Endothelial cell of umbilical vein (primary cell): ENCODE measurements at regions not wholly inside any gene's neighbourhood (a gene's known extent, or its start where the extent isn't known, plus 50 kb on each side); places are given as distances from the start of the nearest gene placed in this dataset.

Experiments used
- BruUV-seq: library from RNA; stranded (reverse); fragments of 400-500 nt; replicated peaks from 2 replicates; lab custom pipeline; 2021; lab: Mats Ljungman, UMichigan
- CTCF ChIA-PET: fragments of 300-600, 350-600 bp; sonication (Branson Sonifier 250); formaldehyde crosslinking; loops from one replicate; lab custom pipeline; 2021; ENCODE audit warnings: antibody characterized with exemption, inconsistent platforms; lab: Charles Lee
- POLR2A ChIA-PET: fragments of 300-600, 350-600 bp; sonication (Branson Sonifier 250); formaldehyde crosslinking; loops from one replicate; lab custom pipeline; 2021; ENCODE audit warnings: antibody characterized with exemption, inconsistent platforms; lab: Charles Lee
- DNase-seq: peaks from one replicate; pipeline ENCODE4 v3.0.0-alpha.2; 2011; ENCODE audit warnings: low read depth, low spot score
- FAIRE-seq: peaks from 2 replicates; lab custom pipeline; 2011; peaks lifted over from hg19 to GRCh38; lab: Jason Lieb, UNC
- H2AFZ ChIP-seq: 2 replicates; pipeline ENCODE4 v1.6.0; 2012; ENCODE audit warnings: low read depth, low read length, control low read depth, inconsistent platforms
- H3K27ac ChIP-seq: 2 replicates; pipeline ENCODE4 v1.5.1; 2011; ENCODE audit warnings: low read depth, mild to moderate bottlenecking, control low read depth, low read length, moderate library complexity; ENCODE audit not compliant: insufficient read depth
- H3K27me3 ChIP-seq, 2 experiments: 2 replicates each; pipeline versions ENCODE4 v1.6.0 to v1.6.1; 2011; ENCODE audit warnings: low read length in 2 of 2, mixed read lengths in 1 of 2; ENCODE audit not compliant: control insufficient read depth in 2 of 2, insufficient read depth in 2 of 2
- H3K36me3 ChIP-seq, 2 experiments: 2 replicates in 1 of 2; 3 replicates in 1 of 2; pipeline ENCODE4 v1.5.1; 2011; ENCODE audit warnings: low read length in 2 of 2, mild to moderate bottlenecking in 1 of 2, moderate library complexity in 1 of 2; ENCODE audit not compliant: control insufficient read depth in 2 of 2, insufficient read depth in 2 of 2; ENCODE audit errors: extremely low read depth in 1 of 2
- H3K4me1 ChIP-seq: 3 replicates; pipeline ENCODE4 v1.5.1; 2011; ENCODE audit warnings: mild to moderate bottlenecking, low read length; ENCODE audit not compliant: control insufficient read depth, insufficient read depth; ENCODE audit errors: extremely low read depth
- H3K4me2 ChIP-seq: 2 replicates; pipeline ENCODE4 v1.6.1; 2011; ENCODE audit warnings: low read length, control low read depth, mixed read lengths; ENCODE audit not compliant: insufficient read depth
- H3K4me3 ChIP-seq, 3 experiments: fragments of 200-600 bp in 1 of 3; sonication (generic), shearing (Covaris generic) in 1 of 3; replicated peaks in 1 of 3; 2 replicates each; pipeline ENCODE4 v1.5.1; 2011 to 2016; ENCODE audit warnings: control low read depth in 3 of 3, low read length in 3 of 3, mild to moderate bottlenecking in 2 of 3, inconsistent platforms in 1 of 3, low read depth in 1 of 3, moderate library complexity in 1 of 3; ENCODE audit not compliant: insufficient read depth in 1 of 3
- H3K79me2 ChIP-seq: 2 replicates; pipeline ENCODE4 v1.6.0; 2012; ENCODE audit warnings: low read length, inconsistent platforms; ENCODE audit not compliant: control insufficient read depth, insufficient read depth
- H3K9ac ChIP-seq: replicated peaks from 2 replicates; pipeline ENCODE3; 2011; ENCODE audit warnings: low read length, control low read depth; ENCODE audit not compliant: insufficient read depth; ENCODE audit errors: extremely low read depth
- H3K9me1 ChIP-seq: replicated peaks from 3 replicates; pipeline ENCODE4 v1.6.0; 2011; ENCODE audit warnings: mild to moderate bottlenecking, low read length; ENCODE audit not compliant: control insufficient read depth, insufficient read depth; ENCODE audit errors: extremely low read depth
- H3K9me3 ChIP-seq: replicated peaks from 2 replicates; pipeline ENCODE4 v1.5.1; 2012; ENCODE audit warnings: low read length, inconsistent platforms; ENCODE audit not compliant: control insufficient read depth, insufficient read depth
- H4K20me1 ChIP-seq: replicated peaks from 2 replicates; pipeline ENCODE3; 2011; ENCODE audit warnings: mild to moderate bottlenecking, low read length; ENCODE audit not compliant: control insufficient read depth, insufficient read depth; ENCODE audit errors: extremely low read depth
- EZH2 ChIP-seq: IDR thresholded peaks from 2 replicates; pipeline ENCODE4 v1.6.1; 2012; ENCODE audit warnings: borderline replicate concordance, low read depth, mild to moderate bottlenecking, moderate library complexity, low read length, inconsistent platforms; ENCODE audit not compliant: severe bottlenecking
- FOS ChIP-seq: IDR thresholded peaks from 2 replicates; pipeline ENCODE4 v1.6.1; 2011; ENCODE audit warnings: mild to moderate bottlenecking, low read length, moderate library complexity, borderline replicate concordance; ENCODE audit not compliant: insufficient read depth
- GATA2 ChIP-seq: IDR thresholded peaks from 2 replicates; pipeline ENCODE4 v1.7.0; 2011; ENCODE audit warnings: low read depth, mild to moderate bottlenecking, moderate library complexity, mixed read lengths, low read length; ENCODE audit not compliant: insufficient read length, insufficient read depth
- JUN ChIP-seq: IDR thresholded peaks from 2 replicates; pipeline ENCODE4 v1.6.1; 2011; ENCODE audit warnings: borderline replicate concordance, low read depth; ENCODE audit not compliant: insufficient read length, insufficient read depth
- MYC ChIP-seq: IDR thresholded peaks from one replicate; pipeline ENCODE4 v1.6.1; 2011; ENCODE audit warnings: mild to moderate bottlenecking, low read depth, low read length
- POLR2A ChIP-seq: IDR thresholded peaks from 2 replicates; pipeline ENCODE4 v1.6.1; 2012; ENCODE audit warnings: low read depth, mild to moderate bottlenecking, control low read depth, low read length
- dilution Hi-C: fragments of 300-500 bp; cut with MboI; formaldehyde crosslinking; loops from one replicate; pipeline ENCODE4 v1.15.0; 2019; ENCODE audit warnings: low sequenced_read_pairs; ENCODE audit not compliant: extremely low pct_ligation_motif_present
- intact Hi-C: fragments of 100-400 bp; cut with micrococcal nuclease; formaldehyde crosslinking; loops from one replicate; pipeline ENCODE4 v1.10.0; 2022
- TF ChIP-seq, protein P1 (sequence below): IDR thresholded peaks from 2 replicates; pipeline ENCODE4 v1.6.1; 2011; ENCODE audit not compliant: insufficient read depth, insufficient read length

DNA sequence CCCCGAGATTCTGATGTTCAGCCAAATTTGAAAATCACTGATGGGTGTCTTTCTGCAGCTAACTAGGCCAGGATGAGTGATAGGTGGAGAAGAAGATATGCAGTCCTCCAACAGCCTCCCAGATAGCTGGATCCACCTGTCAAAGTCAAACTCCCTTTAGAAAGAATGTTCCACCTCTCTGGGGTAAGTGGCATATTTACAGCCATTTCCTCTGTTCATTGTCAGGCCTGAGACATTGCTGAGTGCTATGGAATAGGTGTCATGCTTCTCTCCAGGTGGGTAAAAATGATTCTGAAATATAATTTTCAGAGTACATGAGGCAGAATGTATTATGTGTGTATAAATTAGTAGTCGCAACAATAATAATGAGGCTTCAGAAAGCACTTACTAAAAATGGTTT lies 316.8 kb downstream of the TTLL7 start:
- H3K27ac ChIP-seq = no peak overlapping the region
- H3K4me3 ChIP-seq = no peak overlapping the region
- H3K9me1 ChIP-seq = no peaks in the 10 kb centered on the region
- intact Hi-C loops = no loop called here
- H2AFZ ChIP-seq = no peak overlapping the region
- H3K36me3 ChIP-seq = no peaks in the 10 kb centered on the region
- DNase-seq = no peak
- no peak for TF ChIP-seq POLR2A
- no peak for TF ChIP-seq GATA2
- TF ChIP-seq EZH2 = no peak
- no peak for TF ChIP-seq FOS
- ChIA-PET POLR2A (no interaction called here), CTCF (no interaction called here)
- no TSS peak for BruUV-seq
- H3K4me2 ChIP-seq = no peak overlapping the region
- H3K9me3 ChIP-seq = no peaks in the 10 kb centered on the region
- no peak overlapping the region for H3K9ac ChIP-seq
- dilution Hi-C loops = no loop called here
- FAIRE-seq = no peak
- H3K79me2 ChIP-seq = no peaks in the 10 kb centered on the region
- H3K4me1 ChIP-seq = no peaks in the 10 kb centered on the region
- no peaks in the 10 kb centered on the region for H3K27me3 ChIP-seq
- H4K20me1 ChIP-seq = no peaks in the 10 kb centered on the region

DNA sequence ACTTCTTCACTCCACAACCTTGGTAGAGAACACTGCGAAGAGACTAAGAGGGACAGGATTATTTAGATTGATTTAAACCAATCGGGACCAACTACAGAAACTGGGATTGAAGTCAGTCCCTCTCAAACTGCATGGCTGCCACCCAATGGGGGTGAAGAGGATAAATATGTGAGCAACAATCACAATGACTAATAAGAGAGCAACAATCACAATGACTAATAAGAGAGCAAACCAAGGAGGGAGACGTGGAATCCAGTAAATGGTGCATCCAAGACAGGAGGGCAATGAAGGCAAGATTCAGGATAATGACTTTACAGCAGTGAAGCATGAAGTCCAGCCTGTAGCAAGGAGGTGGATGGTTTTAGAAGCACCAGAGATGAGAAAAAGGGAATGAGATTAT lies 322.8 kb downstream of the TTLL7 start:
- CTCF ChIA-PET = no interaction called here
- H3K9me3 ChIP-seq = no peaks in the 10 kb centered on the region
- intact Hi-C loops = no loop called here

More for the DNA sequence above, 322.8 kb downstream of the TTLL7 start:
- Histone ChIP-seq H3K9ac (no peak overlapping the region), H3K4me3 (no peak overlapping the region), H3K4me1 (no peaks in the 10 kb centered on the region), H3K27me3 (no peaks in the 10 kb centered on the region), H3K9me1 (no peaks in the 10 kb centered on the region), H3K36me3 (no peaks in the 10 kb centered on the region), H4K20me1 (no peaks in the 10 kb centered on the region), H2AFZ (no peak overlapping the region), H3K27ac (no peak overlapping the region), H3K4me2 (no peak overlapping the region), H3K79me2 (no peaks in the 10 kb centered on the region)
- DNase-seq = no peak
- TF ChIP-seq, protein P1, sequence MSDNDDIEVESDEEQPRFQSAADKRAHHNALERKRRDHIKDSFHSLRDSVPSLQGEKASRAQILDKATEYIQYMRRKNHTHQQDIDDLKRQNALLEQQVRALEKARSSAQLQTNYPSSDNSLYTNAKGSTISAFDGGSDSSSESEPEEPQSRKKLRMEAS = no peak
- no peak for TF ChIP-seq GATA2
- no peak for TF ChIP-seq POLR2A
- TF ChIP-seq FOS = no peak
- no peak for TF ChIP-seq JUN
- TF ChIP-seq MYC = no peak
- FAIRE-seq = no peak
- dilution Hi-C loops = no loop called here
- BruUV-seq = no TSS peak
- POLR2A ChIA-PET = no interaction called here
